GM12878 (cell line): ENCODE measurements at regions not wholly inside any gene's neighbourhood (a gene's known extent, or its start where the extent isn't known, plus 50 kb on each side); places are given as distances from the start of the nearest gene placed in this dataset.

Experiments
- ATAC-seq: fragments of 200-7000 bp; cut with Tn5 transposase; 3 replicates; pipeline ENCODE4 v1.9.1; 2020; ENCODE audit warnings: mild to moderate bottlenecking, moderate library complexity
- BruUV-seq: library from RNA; stranded (reverse); fragments of 400-500 nt; replicated peaks from 2 replicates; lab custom pipeline; 2021; lab: Mats Ljungman, UMichigan
- CTCF ChIA-PET: fragments of 300-600 bp; sonication (Branson Sonifier 250); formaldehyde crosslinking; extraction: SDS; loops from one replicate; lab custom pipeline; 2021; ENCODE audit warnings: inconsistent platforms; lab: Yijun Ruan, JAX
- POLR2A ChIA-PET: fragments of 350-600 bp; formaldehyde crosslinking; extraction: SDS; loops from one replicate; lab custom pipeline; 2021; ENCODE audit warnings: inconsistent platforms; lab: Charles Lee
- RAD21 ChIA-PET: fragments of 300-600 bp; sonication (Branson Sonifier 250); formaldehyde crosslinking; loops from one replicate; lab custom pipeline; 2023; ENCODE audit warnings: antibody characterized with exemption; ENCODE audit not compliant: unreplicated experiment; lab: Charles Lee
- SMC1A ChIA-PET: fragments of 300-600 bp; sonication (Branson Sonifier 250); formaldehyde crosslinking; loops from one replicate; lab custom pipeline; 2023; ENCODE audit not compliant: unreplicated experiment, uncharacterized antibody; lab: Charles Lee
- DNase-seq: peaks from one replicate; pipeline ENCODE4 v3.0.0-alpha.2; 2011; ENCODE audit warnings: low read depth, low spot score
- FAIRE-seq: peaks from 3 replicates; lab custom pipeline; 2011; peaks lifted over from hg19 to GRCh38; lab: Jason Lieb, UNC
- H2AFZ ChIP-seq: 2 replicates; pipeline ENCODE4 v1.6.0; 2011; ENCODE audit warnings: low read depth, low read length, control low read depth; ENCODE audit not compliant: control insufficient read depth
- H3K27ac ChIP-seq: 2 replicates; pipeline ENCODE4 v1.5.1; 2011; ENCODE audit warnings: control low read depth; ENCODE audit not compliant: control insufficient read depth, insufficient read depth
- H3K27me3 ChIP-seq, 2 experiments: replicated peaks in 1 of 2; 2 replicates each; pipeline versions ENCODE4 v1.6.0 to v1.6.1; 2011; ENCODE audit warnings: low read length in 1 of 2; ENCODE audit not compliant: control insufficient read depth in 2 of 2, insufficient read depth in 2 of 2
- H3K36me3 ChIP-seq, 2 experiments: 2 replicates each; pipeline ENCODE4 v1.5.1; 2011; ENCODE audit warnings: low read length in 1 of 2; ENCODE audit not compliant: control insufficient read depth in 2 of 2, insufficient read depth in 2 of 2
- H3K4me1 ChIP-seq: 2 replicates; pipeline ENCODE4 v1.6.1; 2011; ENCODE audit warnings: mild to moderate bottlenecking, low read length, moderate library complexity, mixed read lengths; ENCODE audit not compliant: control insufficient read depth, insufficient read depth
- H3K4me2 ChIP-seq: 2 replicates; pipeline ENCODE4 v1.6.0; 2011; ENCODE audit warnings: control low read depth; ENCODE audit not compliant: control insufficient read depth, insufficient read depth
- H3K4me3 ChIP-seq: fragments of 200-600 bp; sonication (generic); 2 replicates; pipeline ENCODE4 v1.5.1; 2016
- H3K79me2 ChIP-seq: 2 replicates; pipeline ENCODE4 v1.6.0; 2011; ENCODE audit warnings: low read length; ENCODE audit not compliant: control insufficient read depth, insufficient read depth
- H3K9ac ChIP-seq: 2 replicates; pipeline ENCODE4 v1.8.0; 2011; ENCODE audit warnings: low read length, control low read depth, mixed read lengths; ENCODE audit not compliant: control insufficient read depth, insufficient read depth
- H3K9me3 ChIP-seq: replicated peaks from 3 replicates; pipeline ENCODE4 v1.5.1; 2011; ENCODE audit warnings: mild to moderate bottlenecking, low read length; ENCODE audit not compliant: control insufficient read depth, insufficient read depth
- H4K20me1 ChIP-seq: 2 replicates; pipeline ENCODE4 v1.6.0; 2011; ENCODE audit not compliant: control insufficient read depth, insufficient read depth
- BHLHE40 ChIP-seq, 2 experiments: fragments of 450-650 bp in 1 of 2; IDR thresholded peaks; 2 replicates each; pipeline ENCODE4 v1.6.1; 2011 to 2017; ENCODE audit warnings: low read depth in 2 of 2, borderline replicate concordance in 1 of 2, improper control_type of control experiment in 1 of 2, low read length in 1 of 2, mild to moderate bottlenecking in 1 of 2
- BMI1 ChIP-seq: fragments of 450-650 bp; IDR thresholded peaks from 2 replicates; pipeline ENCODE4 v1.6.1; 2016; ENCODE audit warnings: mild to moderate bottlenecking, moderate library complexity, borderline replicate concordance
- BRCA1 ChIP-seq: IDR thresholded peaks from 2 replicates; pipeline ENCODE4 v1.6.1; 2011; ENCODE audit warnings: low read depth, low read length, improper control_type of control experiment
- ETV6 ChIP-seq, 2 experiments: fragments of 450-650 bp in 1 of 2; IDR thresholded peaks in 1 of 2; conservative IDR thresholded peaks in 1 of 2; 2 replicates each; pipeline ENCODE4 v1.6.1; 2014; ENCODE audit warnings: antibody characterized with exemption in 1 of 2, borderline replicate concordance in 1 of 2, low read depth in 1 of 2, mild to moderate bottlenecking in 1 of 2, moderate library complexity in 1 of 2
- EZH2 ChIP-seq: IDR thresholded peaks from 2 replicates; pipeline ENCODE4 v1.6.1; 2012; ENCODE audit warnings: low read depth, mild to moderate bottlenecking, control low read depth, inconsistent platforms, low read length, borderline replicate concordance; ENCODE audit not compliant: control insufficient read depth
- FOS ChIP-seq: IDR thresholded peaks from 3 replicates; pipeline ENCODE4 v1.6.1; 2011; ENCODE audit warnings: borderline replicate concordance; ENCODE audit not compliant: insufficient read length; ENCODE audit errors: extremely low read depth
- FOXK2 ChIP-seq: fragments of 450-650 bp; IDR thresholded peaks from 2 replicates; pipeline ENCODE4 v1.6.1; 2017; ENCODE audit warnings: mild to moderate bottlenecking, moderate library complexity
- GATAD2B ChIP-seq: fragments of 450-650 bp; conservative IDR thresholded peaks from 2 replicates; pipeline ENCODE4 v1.6.1; 2017; ENCODE audit warnings: low read depth, mild to moderate bottlenecking, moderate library complexity
- KLF5 ChIP-seq: fragments of 450-650 bp; IDR thresholded peaks from 2 replicates; pipeline ENCODE4 v1.6.1; 2014; ENCODE audit warnings: mild to moderate bottlenecking; ENCODE audit not compliant: partially characterized antibody
- NBN ChIP-seq: fragments of 450-650 bp; IDR thresholded peaks from 2 replicates; pipeline ENCODE4 v1.6.1; 2016
- NFYB ChIP-seq: IDR thresholded peaks from 2 replicates; pipeline ENCODE4 v1.6.1; 2011; ENCODE audit warnings: low read depth, mild to moderate bottlenecking, low read length, improper control_type of control experiment, moderate library complexity; ENCODE audit not compliant: insufficient read depth
- PAX5 ChIP-seq: IDR thresholded peaks from 2 replicates; pipeline ENCODE4 v1.6.1; 2011; ENCODE audit warnings: low read depth, low read length, borderline replicate concordance
- RB1 ChIP-seq: fragments of 450-650 bp; formaldehyde crosslinking; IDR thresholded peaks from 2 replicates; pipeline ENCODE4 v1.6.1; 2017; ENCODE audit warnings: mild to moderate bottlenecking, borderline replicate concordance
- RBBP5 ChIP-seq: fragments of 200-600 bp; sonication (generic); conservative IDR thresholded peaks from 2 replicates; pipeline ENCODE4 v1.6.1; 2016
- RFX5 ChIP-seq: IDR thresholded peaks from 2 replicates; pipeline ENCODE4 v1.6.1; 2011; ENCODE audit warnings: low read depth, low read length, improper control_type of control experiment
- TCF12 ChIP-seq: IDR thresholded peaks from 2 replicates; pipeline ENCODE4 v1.6.1; 2011; ENCODE audit warnings: low read depth, mild to moderate bottlenecking, low read length
- YY1 ChIP-seq: IDR thresholded peaks from 2 replicates; pipeline ENCODE4 v1.6.1; 2011; ENCODE audit warnings: low read depth, mild to moderate bottlenecking, low read length
- ZBED1 ChIP-seq: IDR thresholded peaks from 2 replicates; pipeline ENCODE4 v1.6.1; 2016; ENCODE audit warnings: borderline replicate concordance
- ZNF217 ChIP-seq: fragments of 450-650 bp; IDR thresholded peaks from 2 replicates; pipeline ENCODE4 v1.6.1; 2017; ENCODE audit warnings: antibody characterized with exemption, mild to moderate bottlenecking
- WGBS: methylation state at CpG from one replicate; pipeline ENCODE4 v1.1.6; 2016; ENCODE audit warnings: low lambda C conversion rate; ENCODE audit not compliant: insufficient replicate concordance, insufficient coverage; ENCODE audit errors: missing lambda C conversion rate; 5-methylcytosine and 5-hydroxymethylcytosine counted together
- in situ Hi-C: fragments of 300-500 bp; cut with MboI; formaldehyde crosslinking; loops from 9 replicates; pipeline ENCODE4 v1.14.3; 2018; ENCODE audit warnings: mixed read lengths
- intact Hi-C: fragments of 100-400 bp; cut with micrococcal nuclease; formaldehyde crosslinking; loops from one replicate; pipeline ENCODE4 v1.14.2; 2022; ENCODE audit not compliant: unreplicated experiment
- TF ChIP-seq, protein P1 (sequence below): fragments of 450-650 bp; IDR thresholded peaks from 2 replicates; pipeline ENCODE4 v1.6.1; 2017; ENCODE audit warnings: low read depth, mild to moderate bottlenecking, moderate library complexity

GRCh38 chrX:116732214-116732613 lies 269.4 kb upstream of the CT83 start:
- intact Hi-C loops (no loop called here), in situ Hi-C loops (no loop called here)
- Histone ChIP-seq H3K4me3 (no peak overlapping the region), H3K9ac (no peak overlapping the region), H4K20me1 (no peaks in the 10 kb centered on the region), H3K79me2 (no peaks in the 10 kb centered on the region), H3K9me3 (no peaks in the 10 kb centered on the region), H2AFZ (no peak overlapping the region), H3K27me3 (no peaks in the 10 kb centered on the region), H3K27ac (no peak overlapping the region), H3K4me1 (no peaks in the 10 kb centered on the region), H3K36me3 (no peaks in the 10 kb centered on the region), H3K4me2 (no peak overlapping the region)
- TF ChIP-seq, protein P1, sequence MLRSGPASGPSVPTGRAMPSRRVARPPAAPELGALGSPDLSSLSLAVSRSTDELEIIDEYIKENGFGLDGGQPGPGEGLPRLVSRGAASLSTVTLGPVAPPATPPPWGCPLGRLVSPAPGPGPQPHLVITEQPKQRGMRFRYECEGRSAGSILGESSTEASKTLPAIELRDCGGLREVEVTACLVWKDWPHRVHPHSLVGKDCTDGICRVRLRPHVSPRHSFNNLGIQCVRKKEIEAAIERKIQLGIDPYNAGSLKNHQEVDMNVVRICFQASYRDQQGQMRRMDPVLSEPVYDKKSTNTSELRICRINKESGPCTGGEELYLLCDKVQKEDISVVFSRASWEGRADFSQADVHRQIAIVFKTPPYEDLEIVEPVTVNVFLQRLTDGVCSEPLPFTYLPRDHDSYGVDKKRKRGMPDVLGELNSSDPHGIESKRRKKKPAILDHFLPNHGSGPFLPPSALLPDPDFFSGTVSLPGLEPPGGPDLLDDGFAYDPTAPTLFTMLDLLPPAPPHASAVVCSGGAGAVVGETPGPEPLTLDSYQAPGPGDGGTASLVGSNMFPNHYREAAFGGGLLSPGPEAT = no peak
- TF ChIP-seq PAX5 (no peak), ZBED1 (no peak), BRCA1 (no peak), ZNF217 (no peak), RBBP5 (no peak), FOXK2 (no peak)
- ChIA-PET SMC1A (no interaction called here), RAD21 (no interaction called here), CTCF (no interaction called here), POLR2A (no interaction called here)
- ATAC-seq (no peak), FAIRE-seq (no peak), DNase-seq (no peak)
- 0% methylated on average over 2 of the region's 2 CpGs for WGBS
- BruUV-seq = no TSS peak

- Histone ChIP-seq H3K27ac (no peak overlapping the region), H3K9me3 (no peaks in the 10 kb centered on the region), H3K9ac (no peak overlapping the region), H3K4me2 (no peak overlapping the region), H3K27me3 (no peaks in the 10 kb centered on the region), H3K79me2 (no peaks in the 10 kb centered on the region), H4K20me1 (no peaks in the 10 kb centered on the region), H3K36me3 (no peaks in the 10 kb centered on the region), H2AFZ (no peak overlapping the region), H3K4me1 (no peaks in the 10 kb centered on the region), H3K4me3 (no peak overlapping the region)
- FAIRE-seq (no peak), DNase-seq (no peak), ATAC-seq (no peak)
- ChIA-PET RAD21 (no interaction called here), POLR2A (no interaction called here), SMC1A (no interaction called here), CTCF (no interaction called here)
- no TSS peak for BruUV-seq
- intact Hi-C loops = no loop called here
- in situ Hi-C loops = no loop called here
- WGBS = 0% methylated on average over 4 of the region's 4 CpGs
- no peak for TF ChIP-seq ETV6 (conservative IDR thresholded peaks at IDR 0.05 in 1 of 2, IDR thresholded peaks at IDR 0.05 in 1 of 2; ENCODE audit: borderline replicate concordance in 1 of 2, low read depth in 1 of 2)
- no peak for TF ChIP-seq RFX5
- TF ChIP-seq KLF5 = no peak
- TF ChIP-seq TCF12 = no peak
- TF ChIP-seq NFYB = no peak
- TF ChIP-seq FOS = no peak
- TF ChIP-seq RBBP5 = no peak
- TF ChIP-seq NBN = no peak
- no peak for TF ChIP-seq BMI1
- no peak for TF ChIP-seq BHLHE40 (IDR thresholded peaks at IDR 0.05; ENCODE audit: borderline replicate concordance in 1 of 2, low read depth in 2 of 2, low read length in 1 of 2)
- TF ChIP-seq RB1 = no peak
- TF ChIP-seq YY1 = no peak
- TF ChIP-seq EZH2 = no peak
- TF ChIP-seq GATAD2B = no peak
- TF ChIP-seq ZNF217 = no peak
These were observed 264.0 kb upstream of the CT83 start for GRCh38 chrX:116726806-116727205.
